ENCODE measurements at regions not wholly inside any gene's neighbourhood (a gene's known extent, or its start where the extent isn't known, plus 50 kb on each side); places are given as distances from the start of the nearest gene placed in this dataset.

- Mint-ChIP-seq H3K36me3 (no peaks in the 10 kb centered on the region), H3K4me1 (no peaks in the 10 kb centered on the region), H3K9me3 (peaks cover 4% of the 10 kb centered on the region), H3K27me3 (no peaks in the 10 kb centered on the region), H3K27ac (no peak overlapping the region), H3K4me3 (no peak overlapping the region)
- ATAC-seq, result peak; percentile 36
Measured at GRCh38 chr7:85749696-85750453, 563.0 kb upstream of the SEMA3D start.

GRCh38 chr7:85748861-85749260, 562.0 kb upstream of the SEMA3D start:
- H3K4me3 Mint-ChIP-seq, result no peak overlapping the region
- no peaks in the 10 kb centered on the region for H3K36me3 Mint-ChIP-seq
- H3K4me1 Mint-ChIP-seq, result no peaks in the 10 kb centered on the region
- H3K27ac Mint-ChIP-seq, result no peak overlapping the region
- H3K9me3 Mint-ChIP-seq, result peaks cover 6% of the 10 kb centered on the region
- no peak for ATAC-seq
- no peaks in the 10 kb centered on the region for H3K27me3 Mint-ChIP-seq

DNA sequence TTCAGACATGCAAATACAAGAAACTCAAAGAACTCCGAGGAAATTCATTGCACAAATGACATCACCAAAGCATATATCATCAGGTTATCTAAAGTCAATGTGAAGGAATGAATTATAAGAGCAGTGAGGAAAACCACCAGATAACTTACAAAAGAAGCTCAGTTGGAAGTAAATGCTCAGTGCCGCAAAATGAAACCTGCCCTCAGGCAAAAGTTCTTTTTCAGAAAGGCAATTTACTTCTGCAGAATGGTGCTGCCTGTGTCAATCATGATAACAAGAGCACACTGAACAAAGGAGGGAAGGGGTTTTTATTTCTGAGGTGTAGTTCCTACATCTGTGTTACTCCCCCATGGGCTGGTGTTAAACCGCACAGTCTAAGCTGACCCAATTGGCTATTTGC, 550.6 kb upstream of the SEMA3D start:
- H3K9me3 Mint-ChIP-seq, result peaks cover 4% of the 10 kb centered on the region
- H3K36me3 Mint-ChIP-seq, result no peaks in the 10 kb centered on the region
- no peak overlapping the region for H3K4me3 Mint-ChIP-seq

DNA sequence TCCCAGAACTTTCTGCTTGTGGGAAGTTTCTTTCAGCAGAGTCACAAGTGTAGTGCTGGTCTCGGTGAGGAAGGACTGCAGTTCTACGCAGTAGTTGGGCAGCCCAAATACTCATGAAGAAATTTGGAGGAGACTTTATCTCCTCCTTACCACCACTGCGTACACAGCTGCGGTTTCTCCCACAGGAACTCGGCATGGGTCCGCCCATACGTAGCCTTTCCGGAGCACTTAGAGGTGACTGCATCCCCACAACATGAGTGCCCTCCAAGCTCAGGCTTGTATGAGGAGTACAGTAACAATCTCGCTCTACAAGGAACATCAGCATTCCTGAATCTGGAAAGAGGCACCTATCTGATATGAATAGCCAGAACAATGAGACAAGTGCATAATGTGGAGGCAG, 549.2 kb upstream of the SEMA3D start:
- Mint-ChIP-seq H3K4me3 (no peak overlapping the region), H3K27ac (no peak overlapping the region), H3K4me1 (no peaks in the 10 kb centered on the region), H3K36me3 (no peaks in the 10 kb centered on the region), H3K9me3 (peaks cover 8% of the 10 kb centered on the region), H3K27me3 (no peaks in the 10 kb centered on the region)
- ATAC-seq, result peak; percentile 27

More for the DNA sequence above, 550.6 kb upstream of the SEMA3D start:
- Mint-ChIP-seq H3K4me1 (no peaks in the 10 kb centered on the region), H3K27ac (no peak overlapping the region), H3K27me3 (no peaks in the 10 kb centered on the region)
- ATAC-seq, result no peak

DNA sequence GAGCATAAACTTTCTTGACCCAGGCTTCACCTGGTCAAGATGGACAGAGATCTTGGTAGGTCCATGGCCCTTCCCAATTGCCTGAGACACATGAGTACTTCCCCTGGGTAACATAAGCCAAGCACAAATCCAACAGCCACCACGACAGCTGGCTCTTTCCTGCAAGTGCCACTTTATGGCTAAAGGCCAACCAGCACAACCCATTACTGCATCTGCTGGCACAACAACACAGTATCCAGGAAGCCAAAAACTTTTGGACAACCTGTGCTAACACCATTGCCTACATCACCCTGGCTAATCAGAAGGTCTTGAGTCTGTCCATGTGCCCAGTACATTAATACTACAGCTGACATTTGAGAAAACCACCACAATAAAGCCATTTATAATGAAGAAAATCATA, 548.0 kb upstream of the SEMA3D start:
- H3K27ac Mint-ChIP-seq, result no peak overlapping the region
- ATAC-seq, result no peak
- no peaks in the 10 kb centered on the region for H3K36me3 Mint-ChIP-seq
- peaks cover 8% of the 10 kb centered on the region for H3K9me3 Mint-ChIP-seq
- H3K4me1 Mint-ChIP-seq, result no peaks in the 10 kb centered on the region
- H3K27me3 Mint-ChIP-seq, result no peaks in the 10 kb centered on the region
- no peak overlapping the region for H3K4me3 Mint-ChIP-seq

GRCh38 chr7:85733169-85733915, 546.5 kb upstream of the SEMA3D start:
- Mint-ChIP-seq H3K9me3 (peaks cover 11% of the 10 kb centered on the region), H3K36me3 (no peaks in the 10 kb centered on the region), H3K27ac (no peak overlapping the region), H3K4me3 (no peak overlapping the region), H3K4me1 (no peaks in the 10 kb centered on the region), H3K27me3 (no peaks in the 10 kb centered on the region)
- no peak for ATAC-seq

DNA sequence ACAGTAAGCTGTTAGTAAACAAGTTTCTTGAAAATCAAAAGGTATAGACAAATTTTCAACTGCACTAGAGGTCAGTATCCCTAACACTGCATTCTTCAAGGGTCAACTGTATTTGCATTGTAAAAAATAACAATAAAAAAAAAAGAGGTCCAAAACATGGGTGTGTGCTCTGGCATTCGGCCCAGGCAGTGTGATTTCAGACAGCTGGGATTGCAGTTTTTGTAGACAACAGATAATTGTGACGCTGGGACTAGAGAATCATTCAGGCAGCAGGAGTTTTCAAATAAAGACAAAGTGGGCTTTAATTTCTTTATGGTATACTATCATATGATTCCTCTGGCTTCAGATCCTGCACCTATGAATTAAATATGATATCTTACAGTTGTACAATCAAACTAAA, 543.2 kb upstream of the SEMA3D start:
- Mint-ChIP-seq H3K9me3 (peaks cover 7% of the 10 kb centered on the region), H3K27me3 (no peaks in the 10 kb centered on the region), H3K4me3 (no peak overlapping the region), H3K36me3 (no peaks in the 10 kb centered on the region), H3K4me1 (no peaks in the 10 kb centered on the region), H3K27ac (no peak overlapping the region)
- ATAC-seq, result no peak

- H3K27me3 Mint-ChIP-seq, result no peaks in the 10 kb centered on the region
- H3K4me3 Mint-ChIP-seq, result no peak overlapping the region
- H3K4me1 Mint-ChIP-seq, result no peaks in the 10 kb centered on the region
- peaks cover 3% of the 10 kb centered on the region for H3K9me3 Mint-ChIP-seq
- no peak overlapping the region for H3K27ac Mint-ChIP-seq
- ATAC-seq, result no peak
- no peaks in the 10 kb centered on the region for H3K36me3 Mint-ChIP-seq
Measured at GRCh38 chr7:85725026-85725425, 538.2 kb upstream of the SEMA3D start.

DNA sequence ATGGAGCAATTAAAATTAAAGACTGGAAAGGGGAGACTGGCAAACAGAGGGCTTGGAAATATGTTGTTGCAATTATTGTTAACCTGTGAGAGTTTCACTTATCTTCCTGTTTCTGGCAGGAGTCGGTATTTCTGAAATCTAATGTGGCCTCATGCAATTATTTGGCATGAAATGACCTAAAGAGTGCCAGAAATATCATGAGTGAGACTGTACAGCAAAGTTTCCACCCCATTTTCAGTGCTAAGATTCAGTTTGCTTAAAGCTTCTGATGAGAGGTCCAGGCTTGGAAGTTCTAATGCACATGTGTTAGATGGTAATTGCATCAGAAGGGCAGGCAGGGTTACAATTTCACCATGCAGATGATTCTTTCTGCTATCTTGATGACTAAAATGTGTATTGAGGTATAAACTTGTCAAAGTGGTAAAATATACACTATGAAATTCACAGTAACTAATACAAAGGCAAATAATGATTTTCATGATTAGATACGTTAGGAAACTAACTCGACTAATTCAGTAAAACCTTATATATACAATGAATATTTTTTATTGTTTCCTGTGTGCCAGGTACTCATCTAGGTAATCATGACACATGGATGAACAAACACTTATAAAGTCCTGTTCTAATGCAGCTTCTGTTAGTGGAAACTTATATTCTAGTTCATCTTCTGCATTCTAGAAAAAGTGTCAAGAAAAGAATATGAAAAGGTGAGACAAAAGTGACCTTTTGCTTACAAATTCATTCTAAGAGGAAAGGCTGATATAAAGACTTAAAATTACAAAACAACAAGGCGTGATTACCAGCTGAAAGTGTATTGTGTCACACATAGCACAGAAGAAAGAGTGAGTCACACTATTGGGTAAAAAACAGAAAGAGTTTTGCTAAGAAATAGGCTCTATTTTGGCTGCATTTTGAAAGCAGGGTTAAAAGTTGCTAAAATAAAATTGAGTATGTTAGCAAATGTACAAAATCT, 533.4 kb upstream of the SEMA3D start:
- no peaks in the 10 kb centered on the region for H3K4me1 Mint-ChIP-seq
- ATAC-seq, result no peak
- H3K36me3 Mint-ChIP-seq, result no peaks in the 10 kb centered on the region
- no peaks in the 10 kb centered on the region for H3K9me3 Mint-ChIP-seq
- no peaks in the 10 kb centered on the region for H3K27me3 Mint-ChIP-seq
- H3K4me3 Mint-ChIP-seq, result no peak overlapping the region
- no peak overlapping the region for H3K27ac Mint-ChIP-seq

- no peaks in the 10 kb centered on the region for H3K27me3 Mint-ChIP-seq
- no peaks in the 10 kb centered on the region for H3K9me3 Mint-ChIP-seq
- no peak for ATAC-seq
- H3K4me3 Mint-ChIP-seq, result no peak overlapping the region
- H3K27ac Mint-ChIP-seq, result no peak overlapping the region
- no peaks in the 10 kb centered on the region for H3K4me1 Mint-ChIP-seq
- H3K36me3 Mint-ChIP-seq, result no peaks in the 10 kb centered on the region
Measured at GRCh38 chr7:85716353-85716752, 529.5 kb upstream of the SEMA3D start.

GRCh38 chr7:85714951-85715350, 528.1 kb upstream of the SEMA3D start:
- H3K4me3 Mint-ChIP-seq, result no peak overlapping the region
- no peaks in the 10 kb centered on the region for H3K27me3 Mint-ChIP-seq
- H3K36me3 Mint-ChIP-seq, result no peaks in the 10 kb centered on the region
- no peak overlapping the region for H3K27ac Mint-ChIP-seq
- no peak for ATAC-seq
- no peaks in the 10 kb centered on the region for H3K4me1 Mint-ChIP-seq
- H3K9me3 Mint-ChIP-seq, result no peaks in the 10 kb centered on the region

DNA sequence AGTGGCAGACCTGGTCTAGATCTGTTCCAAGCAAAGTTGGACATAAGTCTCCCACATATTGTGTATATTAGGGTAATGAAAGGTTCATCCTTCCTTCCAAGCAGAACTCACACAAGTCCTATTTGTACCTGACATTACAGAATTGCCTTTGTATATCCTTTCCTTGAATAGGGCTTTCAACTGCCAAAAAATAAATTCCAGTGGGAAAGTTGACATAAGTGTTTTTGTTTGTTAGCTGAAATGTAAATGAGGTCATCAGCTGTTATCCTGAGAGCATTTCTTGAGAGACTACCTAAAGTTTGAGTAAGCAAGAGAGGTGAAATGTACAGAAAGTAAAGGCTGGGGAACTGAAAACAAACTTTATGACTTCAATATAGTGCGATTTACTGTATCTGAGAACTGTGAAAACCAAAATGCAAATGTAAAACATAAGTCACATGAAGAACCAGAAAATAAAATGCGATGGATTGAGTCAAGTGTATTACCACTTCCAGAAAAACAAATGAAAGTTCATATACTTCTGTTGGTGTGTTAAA, 527.3 kb upstream of the SEMA3D start:
- ATAC-seq, result no peak
- no peaks in the 10 kb centered on the region for H3K4me1 Mint-ChIP-seq
- no peaks in the 10 kb centered on the region for H3K9me3 Mint-ChIP-seq
- no peak overlapping the region for H3K4me3 Mint-ChIP-seq
- H3K36me3 Mint-ChIP-seq, result no peaks in the 10 kb centered on the region
- no peaks in the 10 kb centered on the region for H3K27me3 Mint-ChIP-seq
- H3K27ac Mint-ChIP-seq, result no peak overlapping the region

DNA sequence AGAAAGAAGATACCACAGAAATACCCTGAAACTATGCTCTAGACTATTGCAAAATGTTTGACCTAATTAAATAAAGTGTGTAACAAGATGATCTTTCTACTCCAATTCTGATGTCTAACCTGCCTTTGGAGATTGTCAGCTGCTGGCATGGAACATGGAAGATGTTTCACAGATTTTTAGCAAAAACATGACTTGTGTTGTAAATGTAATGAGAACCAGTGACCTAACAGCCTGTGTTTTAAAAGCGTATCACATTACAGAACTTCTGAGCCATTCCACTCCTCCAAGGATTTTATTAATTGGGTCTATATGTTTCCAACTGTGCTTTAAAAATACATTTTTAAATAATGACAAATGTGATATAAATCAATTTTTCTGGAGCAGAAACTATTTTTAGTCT, 526.3 kb upstream of the SEMA3D start:
- H3K36me3 Mint-ChIP-seq, result no peaks in the 10 kb centered on the region
- H3K27ac Mint-ChIP-seq, result no peak overlapping the region
- no peaks in the 10 kb centered on the region for H3K4me1 Mint-ChIP-seq
- no peaks in the 10 kb centered on the region for H3K27me3 Mint-ChIP-seq
- H3K9me3 Mint-ChIP-seq, result no peaks in the 10 kb centered on the region
- no peak for ATAC-seq
- H3K4me3 Mint-ChIP-seq, result no peak overlapping the region

GRCh38 chr7:85711894-85712293, 525.0 kb upstream of the SEMA3D start:
- no peaks in the 10 kb centered on the region for H3K27me3 Mint-ChIP-seq
- H3K36me3 Mint-ChIP-seq, result no peaks in the 10 kb centered on the region
- H3K4me1 Mint-ChIP-seq, result no peaks in the 10 kb centered on the region
- H3K27ac Mint-ChIP-seq, result no peak overlapping the region
- H3K9me3 Mint-ChIP-seq, result no peaks in the 10 kb centered on the region
- ATAC-seq, result no peak
- no peak overlapping the region for H3K4me3 Mint-ChIP-seq

GRCh38 chr7:85710960-85711359, 524.1 kb upstream of the SEMA3D start:
- H3K4me1 Mint-ChIP-seq, result no peaks in the 10 kb centered on the region
- ATAC-seq, result no peak
- H3K9me3 Mint-ChIP-seq, result no peaks in the 10 kb centered on the region
- H3K27ac Mint-ChIP-seq, result no peak overlapping the region
- no peaks in the 10 kb centered on the region for H3K27me3 Mint-ChIP-seq
- H3K4me3 Mint-ChIP-seq, result no peak overlapping the region
- no peaks in the 10 kb centered on the region for H3K36me3 Mint-ChIP-seq

Data from stimulated activated memory B cell treated with anti-CD40 and anti-IgM and Interleukin-4, amounts not matched to agents 10 μg/mL and 1 μg/mL and 100 μg/mL, for 72 hours (primary cell).